ENCODE measurements at regions not wholly inside any gene's neighbourhood (a gene's known extent, or its start where the extent isn't known, plus 50 kb on each side); places are given as distances from the start of the nearest gene placed in this dataset.
A peak's percentile ranks its signal among the peaks of the same experiment; 100 is the strongest.

DNA sequence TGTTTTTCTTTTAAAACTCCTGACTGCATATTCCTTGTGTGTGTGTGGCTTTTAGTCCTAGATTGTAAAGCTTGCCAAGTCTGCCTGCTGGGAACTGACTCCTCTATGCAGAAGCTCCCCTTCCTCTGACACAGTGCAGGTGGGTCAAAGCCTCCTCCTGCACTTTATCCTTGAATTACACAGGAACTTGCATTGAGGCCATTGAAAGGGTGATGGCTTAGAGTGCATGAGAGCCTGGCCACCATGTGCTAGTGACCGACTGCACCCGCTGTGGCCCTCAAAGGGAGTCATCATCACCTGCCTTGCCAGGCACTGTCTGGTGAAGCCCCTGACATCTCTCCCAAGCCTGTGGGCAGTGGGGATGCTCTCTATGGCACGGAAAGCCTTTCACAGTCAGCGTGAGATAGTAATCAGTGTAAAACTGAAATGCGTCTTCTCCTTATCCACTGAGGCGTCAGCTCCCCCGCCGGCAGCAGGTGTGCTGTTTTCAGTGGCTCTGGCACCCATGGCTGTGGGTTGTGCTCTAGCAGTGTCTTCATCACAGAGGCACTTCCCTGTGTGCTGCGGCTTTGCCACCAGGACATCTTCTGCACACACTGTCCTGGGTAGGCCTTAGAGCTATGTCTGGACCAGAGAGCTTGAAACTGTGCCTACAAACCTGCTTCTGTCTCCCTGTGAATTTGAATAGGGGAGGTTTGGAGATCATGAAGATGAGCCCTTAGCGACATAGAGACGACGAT, 87.9 kb downstream of the THBS2 start:
- H3K27ac ChIP-seq, result no peak overlapping the region
- H3K9me3 ChIP-seq, result no peaks in the 10 kb centered on the region
- DNase-seq, result no peak
- H3K36me3 ChIP-seq, result no peaks in the 10 kb centered on the region
- H3K4me3 ChIP-seq, result no peak overlapping the region
- TF ChIP-seq, protein P1, sequence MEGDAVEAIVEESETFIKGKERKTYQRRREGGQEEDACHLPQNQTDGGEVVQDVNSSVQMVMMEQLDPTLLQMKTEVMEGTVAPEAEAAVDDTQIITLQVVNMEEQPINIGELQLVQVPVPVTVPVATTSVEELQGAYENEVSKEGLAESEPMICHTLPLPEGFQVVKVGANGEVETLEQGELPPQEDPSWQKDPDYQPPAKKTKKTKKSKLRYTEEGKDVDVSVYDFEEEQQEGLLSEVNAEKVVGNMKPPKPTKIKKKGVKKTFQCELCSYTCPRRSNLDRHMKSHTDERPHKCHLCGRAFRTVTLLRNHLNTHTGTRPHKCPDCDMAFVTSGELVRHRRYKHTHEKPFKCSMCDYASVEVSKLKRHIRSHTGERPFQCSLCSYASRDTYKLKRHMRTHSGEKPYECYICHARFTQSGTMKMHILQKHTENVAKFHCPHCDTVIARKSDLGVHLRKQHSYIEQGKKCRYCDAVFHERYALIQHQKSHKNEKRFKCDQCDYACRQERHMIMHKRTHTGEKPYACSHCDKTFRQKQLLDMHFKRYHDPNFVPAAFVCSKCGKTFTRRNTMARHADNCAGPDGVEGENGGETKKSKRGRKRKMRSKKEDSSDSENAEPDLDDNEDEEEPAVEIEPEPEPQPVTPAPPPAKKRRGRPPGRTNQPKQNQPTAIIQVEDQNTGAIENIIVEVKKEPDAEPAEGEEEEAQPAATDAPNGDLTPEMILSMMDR (IDR thresholded peaks at IDR 0.05), result no peak
- no peak for TF ChIP-seq POLR2A (IDR thresholded peaks at IDR 0.05)
- H3K27me3 ChIP-seq, result no peaks in the 10 kb centered on the region
- intact Hi-C loops (cut with DNase I; ENCODE audit: low total_unique reads), result no loop called here
- H3K4me1 ChIP-seq, result no peaks in the 10 kb centered on the region

DNA sequence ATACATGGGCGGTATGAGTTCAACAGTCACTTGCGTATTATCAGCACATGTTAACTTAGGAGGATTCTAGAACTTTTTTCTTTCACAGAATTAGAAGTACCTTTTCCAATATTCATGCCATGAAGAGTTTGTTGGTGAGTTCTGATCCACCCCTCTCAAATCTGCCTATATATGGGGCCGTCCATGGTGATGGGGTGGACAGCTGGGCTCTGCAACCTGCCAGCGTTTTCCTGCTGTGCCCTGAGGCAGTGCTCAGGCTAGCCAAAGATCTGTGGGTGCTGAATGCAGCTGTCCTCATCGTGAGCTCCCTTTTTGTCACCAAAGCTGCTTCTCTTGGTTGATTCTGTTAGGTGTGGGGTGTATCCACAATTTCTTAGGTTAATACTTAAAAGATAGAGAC, 88.7 kb downstream of the THBS2 start:
- H3K36me3 ChIP-seq, result no peaks in the 10 kb centered on the region
- no peak for TF ChIP-seq POLR2A (IDR thresholded peaks at IDR 0.05)
- TF ChIP-seq, protein P1 (IDR thresholded peaks at IDR 0.05), result no peak
- H3K9me3 ChIP-seq, result no peaks in the 10 kb centered on the region
- no peak overlapping the region for H3K27ac ChIP-seq
- no peaks in the 10 kb centered on the region for H3K27me3 ChIP-seq
- no peak for DNase-seq
- no peak overlapping the region for H3K4me3 ChIP-seq
- H3K4me1 ChIP-seq, result no peaks in the 10 kb centered on the region
- intact Hi-C loops (cut with DNase I; ENCODE audit: low total_unique reads), result no loop called here

DNA sequence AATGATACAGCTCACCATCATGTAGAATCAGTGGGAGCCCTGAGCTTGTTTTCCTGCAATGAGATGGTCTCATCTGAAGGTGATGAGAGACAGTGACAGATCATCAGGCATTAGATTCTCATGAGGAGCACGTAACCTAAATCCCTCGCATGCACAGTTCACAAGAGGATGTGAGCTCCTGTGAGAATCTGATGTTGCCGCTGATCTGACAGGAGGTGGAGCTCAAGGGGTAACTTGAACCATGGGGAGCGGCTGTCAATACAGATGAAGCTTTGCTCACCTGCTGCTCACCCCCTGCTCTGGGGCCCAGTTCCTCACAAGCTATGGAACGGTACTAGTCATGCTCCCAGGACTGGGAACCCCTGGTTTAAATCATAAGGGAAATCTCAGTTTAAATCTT, 89.2 kb downstream of the THBS2 start:
- DNase-seq, result no peak
- Histone ChIP-seq H3K36me3 (no peaks in the 10 kb centered on the region), H3K4me1 (no peaks in the 10 kb centered on the region), H3K27ac (no peak overlapping the region), H3K27me3 (no peaks in the 10 kb centered on the region), H3K4me3 (no peak overlapping the region), H3K9me3 (no peaks in the 10 kb centered on the region)
- intact Hi-C loops (cut with DNase I; ENCODE audit: low total_unique reads), result no loop called here
- no peak for TF ChIP-seq POLR2A (IDR thresholded peaks at IDR 0.05)
- TF ChIP-seq, protein P1 (IDR thresholded peaks at IDR 0.05), result no peak

DNA sequence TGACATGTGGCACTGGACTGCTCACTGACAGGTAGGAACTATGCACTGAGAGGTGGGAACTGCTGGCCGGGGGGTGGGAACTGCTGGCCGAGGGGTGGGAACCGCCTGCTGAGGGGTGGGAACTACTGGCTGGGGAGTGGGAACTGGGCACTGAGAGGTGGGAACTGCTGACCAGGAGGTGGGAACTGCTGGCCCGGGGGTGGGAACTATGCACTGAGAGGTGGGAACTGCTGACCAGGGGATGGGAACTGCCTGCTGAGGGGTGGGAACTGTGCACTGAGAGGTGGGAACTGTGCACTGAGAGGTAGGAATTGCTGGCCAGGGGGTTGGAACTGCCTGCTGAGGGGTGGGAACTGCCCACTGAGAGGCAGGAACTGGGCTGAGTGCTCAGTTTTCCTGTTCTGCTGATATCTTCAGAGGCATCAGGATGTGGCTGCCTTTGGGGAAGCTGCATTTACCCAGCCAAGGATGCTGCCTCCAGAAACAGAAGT, 90.2 kb downstream of the THBS2 start:
- no peaks in the 10 kb centered on the region for H3K36me3 ChIP-seq
- intact Hi-C loops (cut with DNase I; ENCODE audit: low total_unique reads), result no loop called here
- TF ChIP-seq, protein P1 (IDR thresholded peaks at IDR 0.05), result no peak
- TF ChIP-seq POLR2A (IDR thresholded peaks at IDR 0.05), result no peak
- H3K9me3 ChIP-seq, result no peaks in the 10 kb centered on the region
- no peaks in the 10 kb centered on the region for H3K27me3 ChIP-seq
- DNase-seq, result no peak
- no peak overlapping the region for H3K4me3 ChIP-seq
- H3K4me1 ChIP-seq, result peaks cover under 1 to 2% of the 10 kb centered on the region in 2 donors
- H3K27ac ChIP-seq, result peak overlapping the region in 1 of 2 donors; percentile 35

DNA sequence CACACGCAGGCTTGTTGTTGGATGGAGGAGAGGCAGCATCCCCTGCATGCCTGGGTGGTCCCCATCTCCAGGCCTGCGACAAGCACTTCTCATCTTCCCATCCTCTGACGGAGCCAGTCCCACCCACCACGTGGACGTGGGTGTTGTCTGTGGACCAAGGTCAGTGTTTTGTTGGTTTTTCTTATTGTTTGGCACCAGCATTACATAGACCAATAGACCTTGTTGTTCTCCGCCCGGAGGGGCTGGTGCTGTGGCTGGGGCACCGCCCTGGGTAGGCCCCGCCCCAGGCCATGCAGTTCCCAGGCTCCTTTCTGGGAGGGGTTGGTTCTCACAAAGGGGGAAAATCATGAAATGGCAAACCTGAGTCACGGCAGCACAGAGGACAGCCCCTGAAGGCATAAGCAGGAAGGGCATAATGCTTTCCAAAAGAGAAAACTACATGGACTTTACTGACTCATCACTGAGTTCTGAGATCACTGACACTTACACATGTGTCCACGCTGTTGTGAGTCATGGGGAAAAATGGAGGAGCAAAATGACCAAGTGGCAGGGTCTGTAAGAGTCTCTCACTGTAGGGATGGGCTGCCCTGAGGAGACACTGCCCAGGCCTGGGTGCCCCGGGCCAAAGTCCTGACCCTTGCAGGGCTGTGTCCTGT, 90.8 kb downstream of the THBS2 start:
- no peak for TF ChIP-seq POLR2A (IDR thresholded peaks at IDR 0.05)
- TF ChIP-seq, protein P1 (IDR thresholded peaks at IDR 0.05), result no peak
- peak overlapping the region in 1 of 2 donors; percentile 35 for H3K27ac ChIP-seq
- H3K36me3 ChIP-seq, result no peaks in the 10 kb centered on the region
- DNase-seq, result no peak
- peaks cover 3 to 7% of the 10 kb centered on the region in 2 donors for H3K4me1 ChIP-seq
- no peaks in the 10 kb centered on the region for H3K9me3 ChIP-seq
- intact Hi-C loops (cut with DNase I; ENCODE audit: low total_unique reads), result no loop called here
- no peaks in the 10 kb centered on the region for H3K27me3 ChIP-seq
- no peak overlapping the region for H3K4me3 ChIP-seq
